Nephron progenitor cell (in vitro differentiated cells): ENCODE measurements at regions not wholly inside any gene's neighbourhood (a gene's known extent, or its start where the extent isn't known, plus 50 kb on each side); places are given as distances from the start of the nearest gene placed in this dataset.
A peak's percentile ranks its signal among the peaks of the same experiment; 100 is the strongest.

ENCODE experiments used
- DNase-seq: peaks from one replicate; pipeline ENCODE4 v3.0.0; 2021
- H3K27ac Mint-ChIP-seq: 2 replicates; pipeline ENCODE4 v1.8.0; 2021; ENCODE audit warnings: mild to moderate bottlenecking, moderate library complexity, mixed read lengths
- H3K27me3 Mint-ChIP-seq: 2 replicates; pipeline ENCODE4 v1.8.0; 2021; ENCODE audit warnings: mild to moderate bottlenecking, low read depth, mixed read lengths; ENCODE audit not compliant: poor library complexity
- H3K36me3 Mint-ChIP-seq: 2 replicates; pipeline ENCODE4 v1.8.0; 2021; ENCODE audit warnings: low read depth, mixed read lengths
- H3K4me1 Mint-ChIP-seq: 2 replicates; pipeline ENCODE4 v1.8.0; 2021; ENCODE audit warnings: mixed read lengths
- H3K4me3 Mint-ChIP-seq: 2 replicates; pipeline ENCODE4 v1.8.0; 2021; ENCODE audit warnings: mild to moderate bottlenecking, moderate library complexity, mixed read lengths
- H3K9me3 Mint-ChIP-seq: 2 replicates; pipeline ENCODE4 v1.8.0; 2021; ENCODE audit warnings: mild to moderate bottlenecking, moderate library complexity, mixed read lengths
- TF ChIP-seq, protein P1 (sequence below): fragments of 200-600 bp; sonication (generic); IDR thresholded peaks from 2 replicates; pipeline ENCODE4 v1.5.0; 2021; ENCODE audit warnings: antibody characterized with exemption

DNA sequence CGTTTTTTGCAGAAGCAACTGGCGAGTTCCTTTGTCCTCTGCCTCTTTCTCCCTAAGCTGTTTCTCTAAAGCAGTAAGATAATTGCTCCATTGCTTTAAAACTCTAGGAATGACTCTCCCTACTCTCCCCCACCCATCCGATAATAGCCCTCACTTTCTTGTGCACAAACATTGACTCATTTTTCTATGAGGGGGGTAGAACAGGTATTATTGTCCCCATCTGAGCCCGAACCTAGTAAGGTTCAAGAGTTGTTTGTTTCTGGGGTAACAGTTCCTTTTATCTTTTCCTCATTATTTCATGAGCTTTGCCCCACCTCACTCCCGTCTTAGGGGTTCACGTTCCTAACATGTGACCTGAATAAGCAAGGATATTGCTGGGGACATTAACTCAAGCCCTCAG, 190.6 kb downstream of the EMP1 start:
- H3K9me3 Mint-ChIP-seq: peaks cover 4% of the 10 kb centered on the region
- H3K27ac Mint-ChIP-seq: no peak overlapping the region
- no peak overlapping the region for H3K4me3 Mint-ChIP-seq
- peaks cover 6% of the 10 kb centered on the region for H3K4me1 Mint-ChIP-seq
- no peaks in the 10 kb centered on the region for H3K36me3 Mint-ChIP-seq
- no peaks in the 10 kb centered on the region for H3K27me3 Mint-ChIP-seq
- TF ChIP-seq, protein P1, sequence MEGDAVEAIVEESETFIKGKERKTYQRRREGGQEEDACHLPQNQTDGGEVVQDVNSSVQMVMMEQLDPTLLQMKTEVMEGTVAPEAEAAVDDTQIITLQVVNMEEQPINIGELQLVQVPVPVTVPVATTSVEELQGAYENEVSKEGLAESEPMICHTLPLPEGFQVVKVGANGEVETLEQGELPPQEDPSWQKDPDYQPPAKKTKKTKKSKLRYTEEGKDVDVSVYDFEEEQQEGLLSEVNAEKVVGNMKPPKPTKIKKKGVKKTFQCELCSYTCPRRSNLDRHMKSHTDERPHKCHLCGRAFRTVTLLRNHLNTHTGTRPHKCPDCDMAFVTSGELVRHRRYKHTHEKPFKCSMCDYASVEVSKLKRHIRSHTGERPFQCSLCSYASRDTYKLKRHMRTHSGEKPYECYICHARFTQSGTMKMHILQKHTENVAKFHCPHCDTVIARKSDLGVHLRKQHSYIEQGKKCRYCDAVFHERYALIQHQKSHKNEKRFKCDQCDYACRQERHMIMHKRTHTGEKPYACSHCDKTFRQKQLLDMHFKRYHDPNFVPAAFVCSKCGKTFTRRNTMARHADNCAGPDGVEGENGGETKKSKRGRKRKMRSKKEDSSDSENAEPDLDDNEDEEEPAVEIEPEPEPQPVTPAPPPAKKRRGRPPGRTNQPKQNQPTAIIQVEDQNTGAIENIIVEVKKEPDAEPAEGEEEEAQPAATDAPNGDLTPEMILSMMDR: no peak
- no peak for DNase-seq

DNA sequence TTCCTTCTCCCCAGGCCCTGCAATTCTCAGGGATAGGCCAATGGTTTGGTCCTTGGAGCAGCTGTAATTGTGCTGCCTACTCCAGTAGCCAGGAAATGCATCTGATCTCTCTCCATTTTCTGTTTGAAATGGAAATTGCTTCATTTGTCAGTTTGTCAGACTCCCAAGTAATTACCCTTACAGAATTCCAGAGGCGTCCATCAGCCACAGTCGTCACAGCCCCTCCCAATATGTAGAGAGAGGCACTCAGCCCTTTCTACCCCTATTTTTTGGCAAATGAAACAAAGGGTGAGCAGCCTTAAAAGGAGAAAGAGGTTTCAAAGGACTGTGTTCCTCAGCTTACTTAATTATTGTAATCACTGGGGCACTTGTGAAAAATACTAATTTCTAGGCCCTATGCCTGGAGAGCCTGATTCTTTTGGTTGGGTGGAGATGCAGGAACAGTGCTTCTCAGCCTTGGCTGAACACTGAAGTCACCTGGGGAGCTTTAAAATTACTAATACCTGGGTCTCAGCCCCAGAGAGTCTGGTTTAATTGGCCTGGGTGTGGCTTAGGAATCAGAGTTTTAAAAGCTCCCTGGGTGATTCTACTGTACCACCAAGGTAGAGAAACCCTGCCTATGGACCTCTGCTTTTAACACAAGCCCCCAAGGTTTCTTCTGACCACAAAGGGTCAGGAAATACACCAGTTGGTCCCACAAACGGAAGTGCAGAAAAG, 190.0 kb downstream of the EMP1 start:
- Mint-ChIP-seq H3K27me3 (no peaks in the 10 kb centered on the region), H3K9me3 (peaks cover 4% of the 10 kb centered on the region), H3K4me1 (peaks cover 11% of the 10 kb centered on the region), H3K36me3 (no peaks in the 10 kb centered on the region), H3K27ac (no peak overlapping the region), H3K4me3 (no peak overlapping the region)
- TF ChIP-seq, protein P1: no peak
- no peak for DNase-seq

DNA sequence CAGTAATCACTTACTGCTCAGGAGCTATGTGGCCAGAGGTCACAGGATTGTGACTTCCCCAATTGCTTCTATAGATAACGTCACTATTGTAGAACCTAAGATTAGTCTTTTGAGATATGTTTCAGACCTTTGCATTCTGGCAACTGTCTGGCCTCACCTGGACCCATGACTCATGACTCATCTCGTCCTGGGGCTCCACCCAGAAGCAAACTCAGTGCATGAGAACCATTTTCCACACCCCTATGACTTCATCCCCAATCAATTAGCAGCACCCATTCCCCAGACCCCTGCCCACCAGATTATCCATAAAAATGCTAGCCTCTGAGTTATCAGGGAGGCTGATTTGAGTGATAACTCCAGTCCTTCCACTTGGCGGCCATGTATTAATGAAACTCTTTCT, 186.9 kb downstream of the EMP1 start:
- TF ChIP-seq, protein P1: no peak
- Mint-ChIP-seq H3K9me3 (no peaks in the 10 kb centered on the region), H3K4me3 (no peak overlapping the region), H3K27ac (no peak overlapping the region), H3K4me1 (peaks cover 11% of the 10 kb centered on the region), H3K36me3 (no peaks in the 10 kb centered on the region), H3K27me3 (peaks cover 13% of the 10 kb centered on the region)
- no peak for DNase-seq

DNA sequence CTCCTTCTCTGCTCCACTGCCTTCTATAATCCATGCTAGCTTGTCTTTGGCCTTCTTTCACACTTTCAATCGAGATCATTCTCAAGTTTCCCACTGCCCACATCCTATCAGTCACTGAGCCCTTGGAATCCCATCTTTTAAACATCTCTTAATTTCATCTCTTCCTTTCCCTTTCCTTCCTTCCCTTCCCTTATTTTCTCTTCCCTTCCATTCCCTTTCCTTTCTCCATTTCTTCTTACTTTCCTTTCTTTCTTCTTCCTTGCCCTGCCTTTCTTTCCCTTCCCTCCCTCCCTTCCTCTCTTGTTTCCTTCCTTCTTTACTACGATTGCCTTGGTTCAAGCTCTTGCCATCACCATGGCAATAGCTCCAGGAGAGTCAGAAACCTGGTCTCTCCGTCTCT, 183.8 kb downstream of the EMP1 start:
- H3K9me3 Mint-ChIP-seq: peaks cover 5% of the 10 kb centered on the region
- H3K4me3 Mint-ChIP-seq: no peak overlapping the region
- H3K27me3 Mint-ChIP-seq: peaks cover 16% of the 10 kb centered on the region
- TF ChIP-seq, protein P1: no peak
- H3K4me1 Mint-ChIP-seq: peaks cover 11% of the 10 kb centered on the region
- no peaks in the 10 kb centered on the region for H3K36me3 Mint-ChIP-seq
- DNase-seq: no peak
- H3K27ac Mint-ChIP-seq: peak overlapping the region; percentile 3

DNA sequence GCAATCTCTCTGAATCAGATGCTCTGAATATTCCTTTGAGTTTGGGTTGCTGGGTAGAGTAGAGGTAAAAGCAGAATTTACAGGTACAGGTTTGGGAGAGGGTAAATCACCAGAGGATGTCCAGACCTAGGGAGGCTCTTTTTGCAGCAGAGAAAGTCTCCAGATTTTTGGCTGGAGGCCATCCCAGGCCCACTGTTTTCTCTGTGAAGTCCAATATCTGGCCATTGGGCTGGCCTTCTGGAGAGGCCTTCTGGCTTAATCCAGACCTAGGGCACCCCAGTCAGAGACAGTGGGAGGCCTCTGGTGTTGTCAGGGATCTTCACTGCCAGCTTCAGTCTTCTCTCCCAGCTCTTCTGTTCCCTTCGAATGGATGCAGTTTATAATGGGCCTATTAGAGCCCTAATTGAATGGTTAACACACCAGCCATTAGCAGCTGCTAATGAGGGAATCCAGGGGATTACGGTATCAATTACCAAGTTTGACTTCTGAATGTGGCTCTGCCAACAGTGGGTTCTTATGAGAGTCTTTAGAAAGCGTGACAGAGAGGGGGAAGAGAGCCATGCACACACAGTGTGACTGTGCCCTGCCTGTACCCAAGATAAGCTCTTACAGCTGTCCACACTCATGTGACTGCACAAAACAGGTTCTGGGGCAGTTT, 183.1 kb downstream of the EMP1 start:
- Mint-ChIP-seq H3K27me3 (peaks cover 16% of the 10 kb centered on the region), H3K4me1 (peaks cover 11% of the 10 kb centered on the region), H3K9me3 (peaks cover 5% of the 10 kb centered on the region), H3K4me3 (no peak overlapping the region), H3K27ac (no peak overlapping the region), H3K36me3 (no peaks in the 10 kb centered on the region)
- TF ChIP-seq, protein P1: no peak
- no peak for DNase-seq

DNA sequence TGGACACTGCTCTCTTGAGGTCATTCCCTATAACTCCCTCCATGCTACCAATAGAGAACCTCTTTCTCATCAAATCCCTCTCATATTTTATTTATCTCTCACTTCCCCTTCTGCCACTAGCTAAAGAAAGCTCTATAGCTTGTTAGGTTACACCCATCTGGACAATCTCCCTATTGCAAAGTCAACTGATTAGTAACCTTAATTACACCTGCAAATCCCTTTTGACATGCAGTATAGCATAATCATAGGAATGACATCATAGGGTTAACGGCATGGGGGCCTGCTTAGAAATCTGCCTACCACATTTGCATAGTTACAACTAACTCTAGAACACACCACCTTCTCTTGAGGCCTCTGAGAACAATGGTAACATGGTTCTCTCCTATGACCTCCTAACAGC, 181.2 kb downstream of the EMP1 start:
- no peaks in the 10 kb centered on the region for H3K36me3 Mint-ChIP-seq
- no peak overlapping the region for H3K4me3 Mint-ChIP-seq
- no peak for DNase-seq
- peaks cover 20% of the 10 kb centered on the region for H3K27me3 Mint-ChIP-seq
- H3K27ac Mint-ChIP-seq: no peak overlapping the region
- peaks cover 10% of the 10 kb centered on the region for H3K4me1 Mint-ChIP-seq
- TF ChIP-seq, protein P1: no peak
- H3K9me3 Mint-ChIP-seq: peaks cover 5% of the 10 kb centered on the region
